ENCODE measurements at regions not wholly inside any gene's neighbourhood (a gene's known extent, or its start where the extent isn't known, plus 50 kb on each side); places are given as distances from the start of the nearest gene placed in this dataset.

DNA sequence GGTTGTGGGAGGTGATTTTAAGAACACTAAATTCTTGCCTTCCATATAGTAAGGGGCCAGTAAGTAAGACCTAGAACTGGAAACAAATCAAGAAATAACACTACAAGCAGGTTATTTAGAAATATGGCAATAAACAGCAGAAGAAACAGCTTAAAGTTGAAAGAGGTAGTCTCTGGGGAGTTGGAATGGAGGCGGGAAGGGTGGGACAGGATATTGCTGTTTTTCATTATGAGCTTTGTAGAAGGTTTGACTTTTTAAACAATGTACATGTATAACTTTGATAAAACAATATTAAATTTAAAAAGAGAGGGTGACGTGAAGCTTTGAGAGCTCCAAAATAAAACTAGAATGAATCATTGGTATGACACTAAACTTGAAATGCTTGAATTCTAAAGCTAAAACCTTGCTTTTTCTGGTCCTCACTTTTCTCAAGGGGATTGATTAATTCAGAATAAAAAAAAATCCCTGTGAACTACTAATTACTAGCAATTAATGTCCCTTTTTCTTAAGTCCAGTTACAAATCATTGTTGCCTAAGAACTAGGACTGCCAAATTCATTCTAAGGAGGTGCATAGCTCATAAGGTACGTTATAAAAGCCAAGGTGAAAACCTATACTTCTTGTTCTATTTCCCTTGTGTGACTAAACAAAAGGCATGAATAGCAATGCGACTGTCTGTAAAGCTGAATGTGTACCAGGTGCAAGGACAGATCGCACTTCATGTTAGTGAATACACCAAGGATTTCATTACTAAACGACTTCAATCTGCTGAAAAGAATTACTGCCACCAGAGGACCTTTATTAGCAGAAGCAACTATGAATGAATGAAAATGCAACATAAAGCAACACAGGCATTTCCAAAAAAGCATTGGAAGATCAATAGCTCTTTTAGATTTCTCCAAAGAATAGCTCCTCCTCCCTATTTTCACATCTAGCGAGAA is 177.5 kb downstream of the RBM43 start (continued):
- TF ChIP-seq, protein P1, sequence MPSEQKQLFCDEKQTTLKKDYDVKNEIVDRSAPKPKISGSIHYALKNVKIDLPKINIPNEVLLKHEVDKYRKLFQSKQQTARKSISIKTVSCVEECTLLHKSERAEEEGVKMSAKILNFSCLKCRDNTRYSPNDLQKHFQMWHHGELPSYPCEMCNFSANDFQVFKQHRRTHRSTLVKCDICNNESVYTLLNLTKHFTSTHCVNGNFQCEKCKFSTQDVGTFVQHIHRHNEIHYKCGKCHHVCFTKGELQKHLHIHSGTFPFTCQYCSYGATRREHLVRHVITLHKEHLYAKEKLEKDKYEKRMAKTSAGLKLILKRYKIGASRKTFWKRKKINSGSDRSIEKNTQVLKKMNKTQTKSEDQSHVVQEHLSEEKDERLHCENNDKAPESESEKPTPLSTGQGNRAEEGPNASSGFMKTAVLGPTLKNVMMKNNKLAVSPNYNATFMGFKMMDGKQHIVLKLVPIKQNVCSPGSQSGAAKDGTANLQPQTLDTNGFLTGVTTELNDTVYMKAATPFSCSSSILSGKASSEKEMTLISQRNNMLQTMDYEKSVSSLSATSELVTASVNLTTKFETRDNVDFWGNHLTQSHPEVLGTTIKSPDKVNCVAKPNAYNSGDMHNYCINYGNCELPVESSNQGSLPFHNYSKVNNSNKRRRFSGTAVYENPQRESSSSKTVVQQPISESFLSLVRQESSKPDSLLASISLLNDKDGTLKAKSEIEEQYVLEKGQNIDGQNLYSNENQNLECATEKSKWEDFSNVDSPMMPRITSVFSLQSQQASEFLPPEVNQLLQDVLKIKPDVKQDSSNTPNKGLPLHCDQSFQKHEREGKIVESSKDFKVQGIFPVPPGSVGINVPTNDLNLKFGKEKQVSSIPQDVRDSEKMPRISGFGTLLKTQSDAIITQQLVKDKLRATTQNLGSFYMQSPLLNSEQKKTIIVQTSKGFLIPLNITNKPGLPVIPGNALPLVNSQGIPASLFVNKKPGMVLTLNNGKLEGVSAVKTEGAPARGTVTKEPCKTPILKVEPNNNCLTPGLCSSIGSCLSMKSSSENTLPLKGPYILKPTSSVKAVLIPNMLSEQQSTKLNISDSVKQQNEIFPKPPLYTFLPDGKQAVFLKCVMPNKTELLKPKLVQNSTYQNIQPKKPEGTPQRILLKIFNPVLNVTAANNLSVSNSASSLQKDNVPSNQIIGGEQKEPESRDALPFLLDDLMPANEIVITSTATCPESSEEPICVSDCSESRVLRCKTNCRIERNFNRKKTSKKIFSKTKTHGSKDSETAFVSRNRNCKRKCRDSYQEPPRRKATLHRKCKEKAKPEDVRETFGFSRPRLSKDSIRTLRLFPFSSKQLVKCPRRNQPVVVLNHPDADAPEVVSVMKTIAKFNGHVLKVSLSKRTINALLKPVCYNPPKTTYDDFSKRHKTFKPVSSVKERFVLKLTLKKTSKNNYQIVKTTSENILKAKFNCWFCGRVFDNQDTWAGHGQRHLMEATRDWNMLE (tag by site-specific recombination; conservative IDR thresholded peaks at IDR 0.05; ENCODE audit: low read depth): no peak
- TF ChIP-seq ZNF140 (tag by site-specific recombination; IDR thresholded peaks at IDR 0.05): no peak
- no peak for TF ChIP-seq ZNF785 (tag by site-specific recombination; IDR thresholded peaks at IDR 0.05)
- no peak for TF ChIP-seq MEIS1 (CRISPR knock-in tag; IDR thresholded peaks at IDR 0.05; ENCODE audit: borderline replicate concordance)
- TF ChIP-seq SP7 (tag by site-specific recombination; IDR thresholded peaks at IDR 0.05): no peak
- no peak for TF ChIP-seq HOXD13 (CRISPR knock-in tag; IDR thresholded peaks at IDR 0.05; ENCODE audit: borderline replicate concordance)
- no peak for TF ChIP-seq ZNF274 (IDR thresholded peaks at IDR 0.05; ENCODE audit: low read length)
- no peak for TF ChIP-seq ZNF274 (tag by site-specific recombination; IDR thresholded peaks at IDR 0.05; ENCODE audit: borderline replicate concordance)

DNA sequence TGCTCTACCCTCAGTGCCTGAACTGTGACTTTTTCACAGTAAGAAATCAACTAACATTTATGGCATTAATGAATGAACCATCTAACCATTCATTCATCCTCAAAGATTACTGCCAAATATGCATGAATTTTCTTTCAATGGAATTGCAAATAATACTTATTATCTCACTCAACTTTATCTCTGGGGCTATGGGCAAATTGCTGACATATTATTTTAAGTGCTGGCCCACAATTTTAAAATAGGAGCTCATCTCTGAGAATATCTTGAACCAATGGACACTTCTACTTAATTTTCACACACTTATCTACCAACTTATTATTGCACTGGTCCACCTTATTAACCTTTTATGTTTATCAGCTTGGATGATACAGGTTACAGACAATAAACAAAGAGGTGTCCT is 182.8 kb downstream of the RBM43 start:
- TF ChIP-seq ZNF555 (tag by site-specific recombination; conservative IDR thresholded peaks at IDR 0.05) (no peak), ZNF121 (tag by site-specific recombination; IDR thresholded peaks at IDR 0.05) (no peak), ZNF426 (tag by site-specific recombination; IDR thresholded peaks at IDR 0.05) (no peak), REPIN1 (tag by site-specific recombination; IDR thresholded peaks at IDR 0.05; ENCODE audit: low read depth) (no peak), ZNF664 (tag by site-specific recombination; IDR thresholded peaks at IDR 0.05) (no peak), GLIS2 (tag by site-specific recombination; IDR thresholded peaks at IDR 0.05) (no peak), ZSCAN16 (tag by site-specific recombination; IDR thresholded peaks at IDR 0.05) (no peak), SCRT2 (tag by site-specific recombination; IDR thresholded peaks at IDR 0.05) (no peak), ZBTB48 (tag by site-specific recombination; IDR thresholded peaks at IDR 0.05) (no peak), ZNF223 (tag by site-specific recombination; IDR thresholded peaks at IDR 0.05) (no peak)
- TF ChIP-seq, protein P2, sequence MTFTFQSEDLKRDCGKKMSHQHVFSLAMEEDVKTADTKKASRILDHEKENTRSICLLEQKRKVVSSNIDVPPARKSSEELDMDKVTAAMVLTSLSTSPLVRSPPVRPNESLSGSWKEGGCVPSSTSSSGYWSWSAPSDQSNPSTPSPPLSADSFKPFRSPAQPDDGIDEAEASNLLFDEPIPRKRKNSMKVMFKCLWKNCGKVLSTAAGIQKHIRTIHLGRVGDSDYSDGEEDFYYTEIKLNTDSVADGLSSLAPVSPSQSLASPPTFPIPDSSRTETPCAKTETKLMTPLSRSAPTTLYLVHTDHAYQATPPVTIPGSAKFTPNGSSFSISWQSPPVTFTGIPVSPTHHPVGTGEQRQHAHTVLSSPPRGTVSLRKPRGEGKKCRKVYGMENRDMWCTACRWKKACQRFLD (tag by site-specific recombination; IDR thresholded peaks at IDR 0.05): no peak
- TF ChIP-seq, protein P3, sequence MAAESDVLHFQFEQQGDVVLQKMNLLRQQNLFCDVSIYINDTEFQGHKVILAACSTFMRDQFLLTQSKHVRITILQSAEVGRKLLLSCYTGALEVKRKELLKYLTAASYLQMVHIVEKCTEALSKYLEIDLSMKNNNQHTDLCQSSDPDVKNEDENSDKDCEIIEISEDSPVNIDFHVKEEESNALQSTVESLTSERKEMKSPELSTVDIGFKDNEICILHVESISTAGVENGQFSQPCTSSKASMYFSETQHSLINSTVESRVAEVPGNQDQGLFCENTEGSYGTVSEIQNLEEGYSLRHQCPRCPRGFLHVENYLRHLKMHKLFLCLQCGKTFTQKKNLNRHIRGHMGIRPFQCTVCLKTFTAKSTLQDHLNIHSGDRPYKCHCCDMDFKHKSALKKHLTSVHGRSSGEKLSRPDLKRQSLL (tag by site-specific recombination; IDR thresholded peaks at IDR 0.05): no peak
- TF ChIP-seq, protein P4, sequence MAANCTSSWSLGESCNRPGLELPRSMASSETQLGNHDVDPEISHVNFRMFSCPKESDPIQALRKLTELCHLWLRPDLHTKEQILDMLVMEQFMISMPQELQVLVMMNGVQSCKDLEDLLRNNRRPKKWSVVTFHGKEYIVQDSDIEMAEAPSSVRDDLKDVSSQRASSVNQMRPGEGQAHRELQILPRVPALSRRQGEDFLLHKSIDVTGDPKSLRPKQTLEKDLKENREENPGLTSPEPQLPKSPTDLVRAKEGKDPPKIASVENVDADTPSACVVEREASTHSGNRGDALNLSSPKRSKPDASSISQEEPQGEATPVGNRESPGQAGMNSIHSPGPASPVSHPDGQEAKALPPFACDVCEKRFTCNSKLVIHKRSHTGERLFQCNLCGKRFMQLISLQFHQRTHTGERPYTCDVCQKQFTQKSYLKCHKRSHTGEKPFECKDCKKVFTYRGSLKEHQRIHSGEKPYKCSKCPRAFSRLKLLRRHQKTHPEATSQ (tag by site-specific recombination; IDR thresholded peaks at IDR 0.05): no peak
- TF ChIP-seq, protein P5, sequence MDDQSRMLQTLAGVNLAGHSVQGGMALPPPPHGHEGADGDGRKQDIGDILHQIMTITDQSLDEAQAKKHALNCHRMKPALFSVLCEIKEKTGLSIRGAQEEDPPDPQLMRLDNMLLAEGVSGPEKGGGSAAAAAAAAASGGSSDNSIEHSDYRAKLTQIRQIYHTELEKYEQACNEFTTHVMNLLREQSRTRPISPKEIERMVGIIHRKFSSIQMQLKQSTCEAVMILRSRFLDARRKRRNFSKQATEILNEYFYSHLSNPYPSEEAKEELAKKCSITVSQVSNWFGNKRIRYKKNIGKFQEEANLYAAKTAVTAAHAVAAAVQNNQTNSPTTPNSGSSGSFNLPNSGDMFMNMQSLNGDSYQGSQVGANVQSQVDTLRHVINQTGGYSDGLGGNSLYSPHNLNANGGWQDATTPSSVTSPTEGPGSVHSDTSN (CRISPR knock-in tag; IDR thresholded peaks at IDR 0.05): no peak
- no peaks in the 10 kb centered on the region for H3K36me3 ChIP-seq (ENCODE audit: control insufficient read depth in 2 of 2, insufficient read depth in 1 of 2, low read length in 2 of 2)

More for the DNA sequence above, 182.8 kb downstream of the RBM43 start:
- no peaks in the 10 kb centered on the region for H3K9me3 ChIP-seq (ENCODE audit: control insufficient read depth, insufficient read depth, low read depth, low read length)
- no peaks in the 10 kb centered on the region for H3K4me1 ChIP-seq (ENCODE audit: control insufficient read depth, insufficient read depth, low read length)
- no peak overlapping the region for H3K27ac ChIP-seq (ENCODE audit: extremely low read depth, low read depth, low read length)
- ChIA-PET POLR2A (no interaction called here), CTCF (no interaction called here)
- H3K4me3 ChIP-seq (ENCODE audit: low read depth, low read length): no peak overlapping the region

Data from HEK293 (cell line).